ENCODE measurements at regions not wholly inside any gene's neighbourhood (a gene's known extent, or its start where the extent isn't known, plus 50 kb on each side); places are given as distances from the start of the nearest gene placed in this dataset.

DNA sequence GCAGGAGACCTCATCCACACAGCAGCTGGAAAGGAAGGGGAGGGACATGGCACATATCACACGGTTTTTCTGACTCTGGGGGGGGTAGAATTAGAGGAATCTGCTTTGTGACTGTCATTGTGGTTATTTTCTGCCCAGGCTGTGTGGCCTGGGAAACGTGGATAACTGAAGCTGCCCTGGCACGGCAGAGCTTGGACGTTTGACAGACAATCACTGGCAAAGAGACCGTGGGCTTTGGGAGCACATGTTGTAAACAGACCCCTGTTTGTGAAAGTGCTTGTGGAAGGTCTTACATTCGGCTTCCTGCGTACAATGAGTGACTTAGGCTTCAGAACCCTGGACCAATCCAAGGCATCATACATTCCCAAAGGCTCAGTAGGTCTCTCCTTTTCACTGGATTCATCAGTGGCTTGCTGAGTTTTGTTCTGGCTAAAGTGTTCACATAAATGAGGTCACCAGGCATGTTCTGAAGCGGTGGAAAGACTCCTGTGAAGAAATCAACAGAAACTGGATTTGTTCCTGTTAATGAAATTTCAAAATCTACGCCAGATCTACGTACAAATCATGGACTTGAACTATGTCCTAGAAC lies 188.2 kb downstream of the TEX36 start:
- in situ Hi-C loops (cut with HindIII; ENCODE audit: low sequenced_read_pairs), result no loop called here
- H3K4me3 ChIP-seq (ENCODE audit: low read depth, low read length), result no peak overlapping the region

DNA sequence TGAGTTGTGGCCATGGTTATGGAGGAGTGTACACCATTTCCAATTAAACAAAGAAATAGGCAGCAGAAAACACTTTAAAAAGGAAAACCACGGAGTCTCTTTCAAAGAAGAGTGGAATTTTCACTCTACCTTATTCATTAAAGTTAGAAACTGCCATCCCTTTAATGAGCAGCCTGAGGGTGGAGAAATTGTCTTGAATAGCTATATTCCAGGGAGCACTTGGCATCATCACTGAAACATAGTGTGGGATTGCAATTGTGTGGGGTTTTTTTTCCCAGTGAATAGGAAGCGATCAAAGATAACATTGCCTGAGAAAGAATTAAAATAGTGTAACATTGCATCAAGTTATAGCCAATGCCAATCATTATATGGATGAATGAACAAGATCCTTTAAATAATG lies 191.6 kb downstream of the TEX36 start:
- in situ Hi-C loops (cut with HindIII; ENCODE audit: low sequenced_read_pairs), result no loop called here

More for the DNA sequence above, 188.2 kb downstream of the TEX36 start:
- no peak for DNase-seq (ENCODE audit: low read depth, low spot score)
- TF ChIP-seq, protein P1, sequence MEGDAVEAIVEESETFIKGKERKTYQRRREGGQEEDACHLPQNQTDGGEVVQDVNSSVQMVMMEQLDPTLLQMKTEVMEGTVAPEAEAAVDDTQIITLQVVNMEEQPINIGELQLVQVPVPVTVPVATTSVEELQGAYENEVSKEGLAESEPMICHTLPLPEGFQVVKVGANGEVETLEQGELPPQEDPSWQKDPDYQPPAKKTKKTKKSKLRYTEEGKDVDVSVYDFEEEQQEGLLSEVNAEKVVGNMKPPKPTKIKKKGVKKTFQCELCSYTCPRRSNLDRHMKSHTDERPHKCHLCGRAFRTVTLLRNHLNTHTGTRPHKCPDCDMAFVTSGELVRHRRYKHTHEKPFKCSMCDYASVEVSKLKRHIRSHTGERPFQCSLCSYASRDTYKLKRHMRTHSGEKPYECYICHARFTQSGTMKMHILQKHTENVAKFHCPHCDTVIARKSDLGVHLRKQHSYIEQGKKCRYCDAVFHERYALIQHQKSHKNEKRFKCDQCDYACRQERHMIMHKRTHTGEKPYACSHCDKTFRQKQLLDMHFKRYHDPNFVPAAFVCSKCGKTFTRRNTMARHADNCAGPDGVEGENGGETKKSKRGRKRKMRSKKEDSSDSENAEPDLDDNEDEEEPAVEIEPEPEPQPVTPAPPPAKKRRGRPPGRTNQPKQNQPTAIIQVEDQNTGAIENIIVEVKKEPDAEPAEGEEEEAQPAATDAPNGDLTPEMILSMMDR (IDR thresholded peaks at IDR 0.05; ENCODE audit: low read depth, low read length), result no peak

DNA sequence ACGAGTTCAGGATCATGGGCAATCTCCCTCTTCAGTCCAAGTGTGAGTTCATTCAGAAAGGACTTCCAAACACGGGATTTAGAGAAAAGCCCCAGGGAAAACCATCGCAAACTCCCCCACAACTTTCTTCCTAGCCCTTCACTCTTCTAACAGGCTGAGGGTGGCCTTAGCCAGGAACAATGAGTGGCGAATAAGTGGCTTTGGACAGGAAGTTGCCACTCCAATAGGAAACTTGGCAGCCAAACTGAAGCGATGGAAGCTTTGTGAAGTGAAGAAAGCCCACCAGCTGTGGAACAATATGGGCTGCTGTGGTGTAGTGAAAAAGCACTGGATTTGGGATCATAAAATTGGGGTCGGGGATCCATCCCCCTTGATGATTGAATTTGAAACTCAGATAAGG lies 193.2 kb downstream of the TEX36 start:
- no peak overlapping the region for H3K4me3 ChIP-seq (ENCODE audit: low read depth, low read length)
- TF ChIP-seq, protein P1 (IDR thresholded peaks at IDR 0.05; ENCODE audit: low read depth, low read length), result no peak
- DNase-seq (ENCODE audit: low read depth, low spot score), result no peak
- in situ Hi-C loops (cut with HindIII; ENCODE audit: low sequenced_read_pairs), result no loop called here

More for the DNA sequence above, 191.6 kb downstream of the TEX36 start:
- TF ChIP-seq, protein P1 (IDR thresholded peaks at IDR 0.05; ENCODE audit: low read depth, low read length), result no peak
- no peak for DNase-seq (ENCODE audit: low read depth, low spot score)
- no peak overlapping the region for H3K4me3 ChIP-seq (ENCODE audit: low read depth, low read length)

DNA sequence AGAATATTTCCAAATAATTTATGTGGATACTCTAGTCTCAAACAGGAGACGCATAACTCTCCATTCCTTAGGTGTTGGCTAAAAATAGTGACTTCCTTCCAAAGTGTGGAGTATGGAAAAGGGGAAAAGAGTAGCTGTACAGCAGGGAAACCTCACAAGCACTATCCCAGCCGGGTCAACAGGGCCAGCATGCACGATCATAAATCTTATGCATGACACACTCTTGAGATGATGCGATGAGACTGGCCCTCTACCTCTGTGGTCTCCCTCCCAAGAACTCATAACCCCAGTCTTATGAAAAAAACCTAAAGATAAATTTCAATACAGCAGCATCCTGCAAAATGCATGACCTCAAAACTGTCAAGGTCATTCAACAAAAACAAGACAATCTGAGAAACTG lies 197.3 kb downstream of the TEX36 start:
- TF ChIP-seq, protein P1 (IDR thresholded peaks at IDR 0.05; ENCODE audit: low read depth, low read length), result no peak
- in situ Hi-C loops (cut with HindIII; ENCODE audit: low sequenced_read_pairs), result no loop called here
- H3K4me3 ChIP-seq (ENCODE audit: low read depth, low read length), result no peak overlapping the region
- no peak for DNase-seq (ENCODE audit: low read depth, low spot score)

DNA sequence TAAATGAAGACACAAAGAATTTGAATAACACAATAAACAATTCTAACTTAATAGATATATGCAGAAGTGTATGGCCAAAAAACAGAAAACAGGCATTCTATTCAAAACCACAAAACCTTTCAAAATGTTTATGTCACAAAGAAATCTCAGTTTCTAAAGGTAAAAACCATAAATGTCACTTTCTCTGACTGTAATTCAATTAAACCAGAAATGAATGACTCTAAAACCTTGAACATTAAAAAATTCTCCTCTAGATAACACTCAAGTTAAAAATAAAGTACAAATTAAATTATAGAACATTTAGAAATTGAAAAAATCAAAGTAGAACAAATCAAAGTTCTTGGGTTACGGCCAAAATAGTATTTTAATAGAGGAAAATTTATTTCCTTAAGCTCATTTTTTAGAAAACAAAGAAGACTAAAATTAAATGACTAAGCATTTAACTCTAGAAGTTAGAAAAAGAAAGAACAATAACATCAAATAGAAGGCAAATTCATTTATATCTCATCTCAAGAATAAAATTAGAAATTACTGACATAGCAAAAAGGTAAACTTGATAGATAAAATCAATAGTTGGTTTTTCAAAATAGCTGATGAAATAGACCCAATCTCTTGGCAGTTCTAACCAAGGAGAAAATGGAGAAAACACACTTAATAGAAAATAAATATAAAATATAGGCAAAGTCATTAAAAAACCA lies 198.8 kb downstream of the TEX36 start:
- H3K4me3 ChIP-seq (ENCODE audit: low read depth, low read length), result no peak overlapping the region
- no peak for DNase-seq (ENCODE audit: low read depth, low spot score)
- in situ Hi-C loops (cut with HindIII; ENCODE audit: low sequenced_read_pairs), result no loop called here
- TF ChIP-seq, protein P1 (IDR thresholded peaks at IDR 0.05; ENCODE audit: low read depth, low read length), result no peak

DNA sequence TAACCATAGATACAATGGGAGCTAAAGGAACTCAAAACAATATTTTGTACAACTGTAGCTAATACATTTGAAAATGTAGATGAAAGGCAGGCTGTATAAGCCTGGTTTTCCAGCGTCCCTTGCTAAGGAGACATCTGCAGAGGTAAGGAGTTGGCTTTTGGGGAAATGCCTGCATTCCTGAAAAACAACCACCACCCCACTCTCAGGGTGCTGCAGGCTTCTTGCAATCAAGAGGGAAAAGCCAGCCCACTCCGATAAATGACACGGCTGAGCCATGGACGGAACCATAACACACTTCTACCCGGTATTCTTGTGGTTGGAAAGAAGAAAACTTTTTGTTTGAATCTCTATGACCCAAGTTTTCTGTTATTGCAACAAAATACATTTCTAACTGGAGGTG lies 200.3 kb downstream of the TEX36 start:
- in situ Hi-C loops (cut with HindIII; ENCODE audit: low sequenced_read_pairs), result no loop called here
- DNase-seq (ENCODE audit: low read depth, low spot score), result no peak
- TF ChIP-seq, protein P1 (IDR thresholded peaks at IDR 0.05; ENCODE audit: low read depth, low read length), result no peak
- H3K4me3 ChIP-seq (ENCODE audit: low read depth, low read length), result no peak overlapping the region
